WTC11 (cell line): ENCODE measurements at regions not wholly inside any gene's neighbourhood (a gene's known extent, or its start where the extent isn't known, plus 50 kb on each side); places are given as distances from the start of the nearest gene placed in this dataset.

Experiments used
- ATAC-seq: fragments of 200-7000 bp; cut with Tn5 transposase; 2 replicates; pipeline ENCODE4 v1.10.0; 2021; ENCODE audit warnings: mild to moderate bottlenecking, moderate library complexity
- CTCF ChIA-PET: fragments of 300-600 bp; sonication (Branson Sonifier 250); formaldehyde crosslinking; loops from one replicate; lab custom pipeline; 2021; ENCODE audit warnings: antibody characterized with exemption; lab: Charles Lee
- POLR2A ChIA-PET: fragments of 350-600 bp; sonication (Branson Sonifier 250); formaldehyde crosslinking; loops from one replicate; lab custom pipeline; 2021; ENCODE audit warnings: antibody characterized with exemption; lab: Charles Lee
- DNase-seq: peaks from one replicate; pipeline ENCODE4 v3.0.0; 2021; ENCODE audit warnings: low spot score
- H3K27ac Mint-ChIP-seq: 2 replicates; pipeline ENCODE4 v1.8.0; 2021; ENCODE audit warnings: mixed read lengths
- H3K27me3 Mint-ChIP-seq: 2 replicates; pipeline ENCODE4 v1.8.0; 2021; ENCODE audit warnings: low read depth, mild to moderate bottlenecking, moderate library complexity, mixed read lengths
- H3K36me3 Mint-ChIP-seq: 2 replicates; pipeline ENCODE4 v1.8.0; 2021; ENCODE audit warnings: mixed read lengths
- H3K4me1 Mint-ChIP-seq: 2 replicates; pipeline ENCODE4 v1.8.0; 2022; ENCODE audit warnings: mixed read lengths
- H3K4me3 Mint-ChIP-seq: 2 replicates; pipeline ENCODE4 v1.8.0; 2021; ENCODE audit warnings: mild to moderate bottlenecking, moderate library complexity, mixed read lengths
- H3K9me3 Mint-ChIP-seq: 2 replicates; pipeline ENCODE4 v1.8.0; 2021; ENCODE audit warnings: mixed read lengths
- CBFB ChIP-seq: sonication (generic); formaldehyde crosslinking; IDR thresholded peaks from 2 replicates; pipeline ENCODE4 v1.8.1; 2022; ENCODE audit warnings: mild to moderate bottlenecking, low read depth, missing genetic modification reagents
- CREB1 ChIP-seq: sonication (generic); formaldehyde crosslinking; IDR thresholded peaks from 2 replicates; pipeline ENCODE4 v1.8.0; 2023; ENCODE audit warnings: mild to moderate bottlenecking, missing genetic modification reagents
- CREM ChIP-seq: sonication (generic); formaldehyde crosslinking; IDR thresholded peaks from 2 replicates; pipeline ENCODE4 v1.8.1; 2022; ENCODE audit warnings: mild to moderate bottlenecking, missing genetic modification reagents, moderate library complexity
- EMX1 ChIP-seq: fragments of 250-450 bp; sonication (Bioruptor Pico); IDR thresholded peaks from 2 replicates; pipeline ENCODE4 v1.8.0; 2021; ENCODE audit warnings: mild to moderate bottlenecking
- ERG ChIP-seq: fragments of 250-450 bp; sonication (Bioruptor Pico); IDR thresholded peaks from 2 replicates; pipeline ENCODE4 v1.8.0; 2021; ENCODE audit warnings: mild to moderate bottlenecking
- ESRRA ChIP-seq: sonication (generic); formaldehyde crosslinking; IDR thresholded peaks from 2 replicates; pipeline ENCODE4 v1.8.1; 2022; ENCODE audit warnings: mild to moderate bottlenecking, missing genetic modification reagents, borderline replicate concordance
- FOXK1 ChIP-seq: sonication (generic); formaldehyde crosslinking; IDR thresholded peaks from 2 replicates; pipeline ENCODE4 v1.8.0; 2022; ENCODE audit warnings: mild to moderate bottlenecking, moderate library complexity, missing genetic modification reagents
- GABPB1 ChIP-seq: sonication (generic); formaldehyde crosslinking; IDR thresholded peaks from 2 replicates; pipeline ENCODE4 v1.8.1; 2023; ENCODE audit warnings: mild to moderate bottlenecking, missing genetic modification reagents
- GRHL2 ChIP-seq: fragments of 250-450 bp; sonication (Bioruptor Pico); IDR thresholded peaks from 2 replicates; pipeline ENCODE4 v1.8.0; 2022; ENCODE audit warnings: mild to moderate bottlenecking, moderate library complexity; ENCODE audit not compliant: insufficient replicate concordance, severe bottlenecking
- MAX ChIP-seq: sonication (generic); formaldehyde crosslinking; IDR thresholded peaks from 2 replicates; pipeline ENCODE4 v1.8.0; 2022; ENCODE audit warnings: mild to moderate bottlenecking, missing genetic modification reagents
- PRRX2 ChIP-seq: fragments of 250-450 bp; sonication (Bioruptor Pico); IDR thresholded peaks from 2 replicates; pipeline ENCODE4 v1.8.0; 2021; ENCODE audit warnings: mild to moderate bottlenecking
- RELA ChIP-seq: sonication (generic); formaldehyde crosslinking; IDR thresholded peaks from 2 replicates; pipeline ENCODE4 v1.8.1; 2022; ENCODE audit warnings: missing genetic modification reagents, mild to moderate bottlenecking, borderline replicate concordance
- TCF7 ChIP-seq: sonication (generic); formaldehyde crosslinking; IDR thresholded peaks from 2 replicates; pipeline ENCODE4 v1.8.0; 2022; ENCODE audit warnings: mild to moderate bottlenecking, low read depth, missing genetic modification reagents, moderate library complexity
- USF2 ChIP-seq: sonication (generic); formaldehyde crosslinking; IDR thresholded peaks from 2 replicates; pipeline ENCODE4 v1.8.1; 2023; ENCODE audit warnings: mild to moderate bottlenecking, missing genetic modification reagents, moderate library complexity
- ZBTB43 ChIP-seq: sonication (generic); formaldehyde crosslinking; IDR thresholded peaks from 2 replicates; pipeline ENCODE4 v1.8.1; 2023; ENCODE audit warnings: mild to moderate bottlenecking, missing genetic modification reagents
- ZMAT4 ChIP-seq: fragments of 250-450 bp; sonication (Bioruptor Pico); IDR thresholded peaks from 2 replicates; pipeline ENCODE4 v1.9.0; 2021; ENCODE audit warnings: mild to moderate bottlenecking
- ZNF219 ChIP-seq: sonication (generic); formaldehyde crosslinking; IDR thresholded peaks from 2 replicates; pipeline ENCODE4 v1.8.0; 2023; ENCODE audit warnings: missing genetic modification reagents, mild to moderate bottlenecking, borderline replicate concordance
- ZNF232 ChIP-seq: sonication (generic); formaldehyde crosslinking; IDR thresholded peaks from 2 replicates; pipeline ENCODE4 v1.8.0; 2022; ENCODE audit warnings: mild to moderate bottlenecking, missing genetic modification reagents
- ZNF396 ChIP-seq: fragments of 250-450 bp; sonication (Bioruptor Pico); IDR thresholded peaks from 2 replicates; pipeline ENCODE4 v1.8.0; 2021; ENCODE audit warnings: mild to moderate bottlenecking, moderate library complexity, borderline replicate concordance
- ZNF425 ChIP-seq: fragments of 250-450 bp; sonication (Bioruptor Pico); conservative IDR thresholded peaks from 2 replicates; pipeline ENCODE4 v1.9.0; 2021; ENCODE audit warnings: mild to moderate bottlenecking
- ZNF671 ChIP-seq: fragments of 250-450 bp; sonication (Bioruptor Pico); IDR thresholded peaks from 2 replicates; pipeline ENCODE4 v1.8.0; 2021; ENCODE audit warnings: mild to moderate bottlenecking
- ZSCAN18 ChIP-seq: fragments of 250-450 bp; sonication (Bioruptor Pico); IDR thresholded peaks from 2 replicates; pipeline ENCODE4 v2.1.2; 2022; ENCODE audit warnings: mild to moderate bottlenecking, moderate library complexity

- H3K27me3 Mint-ChIP-seq, result no peaks in the 10 kb centered on the region
- CTCF ChIA-PET, result no interaction called here
- DNase-seq (no peak), ATAC-seq (peak; percentile 81)
- H3K4me1 Mint-ChIP-seq, result peaks cover 13% of the 10 kb centered on the region
- peaks cover under 1% of the 10 kb centered on the region for H3K9me3 Mint-ChIP-seq
- peak overlapping the region; percentile 63 for H3K27ac Mint-ChIP-seq
- TF ChIP-seq ZMAT4 (CRISPR knock-in tag) (no peak), ZNF232 (CRISPR knock-in tag) (no peak), CREB1 (CRISPR knock-in tag) (no peak), GRHL2 (CRISPR knock-in tag) (no peak), ZSCAN18 (CRISPR knock-in tag) (no peak), GABPB1 (no peak), FOXK1 (CRISPR knock-in tag) (no peak), ZNF219 (CRISPR knock-in tag) (no peak), ESRRA (CRISPR knock-in tag) (no peak), ZNF425 (CRISPR knock-in tag) (no peak), EMX1 (CRISPR knock-in tag) (no peak), CBFB (CRISPR knock-in tag) (no peak), CREM (no peak)
- POLR2A ChIA-PET, result no interaction called here
- H3K36me3 Mint-ChIP-seq, result no peaks in the 10 kb centered on the region
- H3K4me3 Mint-ChIP-seq, result no peak overlapping the region
Measured at GRCh38 chr3:166743481-166744134, 636.5 kb downstream of the ZBBX start.

GRCh38 chr3:166734734-166735133, 645.4 kb downstream of the ZBBX start:
- peak; percentile 43; the same call in 1 of the 2 replicates for ATAC-seq
- H3K27ac Mint-ChIP-seq, result no peak overlapping the region
- POLR2A ChIA-PET, result no interaction called here

GRCh38 chr3:166731701-166732100, 648.4 kb downstream of the ZBBX start:
- Mint-ChIP-seq H3K27ac (no peak overlapping the region), H3K36me3 (no peaks in the 10 kb centered on the region)
- POLR2A ChIA-PET, result no interaction called here
- TF ChIP-seq TCF7 (CRISPR knock-in tag) (no peak), ZNF671 (CRISPR knock-in tag) (no peak), MAX (CRISPR knock-in tag) (no peak), ZNF232 (CRISPR knock-in tag) (no peak), ZBTB43 (CRISPR knock-in tag) (no peak), PRRX2 (no peak), ERG (no peak), USF2 (CRISPR knock-in tag) (no peak)
- TF ChIP-seq, all 79 proteins: peak for 0
- no peak overlapping the region for H3K4me3 Mint-ChIP-seq
- no peaks in the 10 kb centered on the region for H3K27me3 Mint-ChIP-seq
- DNase-seq, result no peak
- ATAC-seq, result no peak
- CTCF ChIA-PET, result no interaction called here
- peaks cover 2% of the 10 kb centered on the region; the same call in 1 of the 2 replicates for H3K9me3 Mint-ChIP-seq
- H3K4me1 Mint-ChIP-seq, result peaks cover 17% of the 10 kb centered on the region

More at GRCh38 chr3:166734734-166735133, 645.4 kb downstream of the ZBBX start:
- CTCF ChIA-PET, result interaction anchor here (0.6 to 1.2 kb wide), 2 partner anchors 103 to 324 kb away, joined by 4 to 5 read pairs; no protein-coding TSS in a partner anchor
- Mint-ChIP-seq H3K27me3 (no peaks in the 10 kb centered on the region), H3K4me1 (peaks cover 15% of the 10 kb centered on the region), H3K36me3 (no peaks in the 10 kb centered on the region)
- TF ChIP-seq ZNF396 (no peak), RELA (CRISPR knock-in tag) (no peak)
- TF ChIP-seq, all 79 proteins: peak for 0
- H3K9me3 Mint-ChIP-seq, result no peaks in the 10 kb centered on the region
- no peak for DNase-seq
- H3K4me3 Mint-ChIP-seq, result no peak overlapping the region
